HFF-Myc (cell line): ENCODE measurements at regions not wholly inside any gene's neighbourhood (a gene's known extent, or its start where the extent isn't known, plus 50 kb on each side); places are given as distances from the start of the nearest gene placed in this dataset.

Experiments used
- DNase-seq: peaks from one replicate; pipeline ENCODE4 v3.0.0-alpha.2; 2011; ENCODE audit warnings: low read depth; ENCODE audit errors: extremely low read depth
- H3K4me3 ChIP-seq: replicated peaks from 2 replicates; pipeline ENCODE4 v1.5.1; 2011; ENCODE audit warnings: low read depth, mild to moderate bottlenecking, control low read depth, low read length
- TF ChIP-seq, protein P1 (sequence below): IDR thresholded peaks from 2 replicates; pipeline ENCODE4 v1.5.1; 2012; ENCODE audit warnings: mild to moderate bottlenecking, low read depth, low read length, control low read depth; ENCODE audit errors: missing control alignments

DNA sequence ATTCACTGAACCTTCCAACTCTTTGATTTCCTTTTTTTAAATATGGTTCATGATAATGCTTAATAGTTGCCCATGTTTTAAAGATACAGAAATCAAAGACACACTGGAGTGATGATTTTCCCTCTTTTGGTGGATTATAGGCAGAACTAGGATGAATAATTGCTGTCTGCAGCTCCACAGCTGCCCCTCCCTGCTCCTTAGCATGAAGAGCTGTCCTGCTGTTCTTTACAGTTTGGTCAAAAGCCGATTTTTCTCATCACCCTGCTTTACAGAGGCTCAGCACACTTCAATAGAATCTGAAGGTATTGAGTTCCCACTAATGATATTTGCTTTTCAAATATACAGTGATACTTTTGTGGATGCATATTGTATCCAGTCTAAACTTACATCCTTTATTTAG is 202.6 kb downstream of the AASDHPPT start:
- TF ChIP-seq, protein P1, sequence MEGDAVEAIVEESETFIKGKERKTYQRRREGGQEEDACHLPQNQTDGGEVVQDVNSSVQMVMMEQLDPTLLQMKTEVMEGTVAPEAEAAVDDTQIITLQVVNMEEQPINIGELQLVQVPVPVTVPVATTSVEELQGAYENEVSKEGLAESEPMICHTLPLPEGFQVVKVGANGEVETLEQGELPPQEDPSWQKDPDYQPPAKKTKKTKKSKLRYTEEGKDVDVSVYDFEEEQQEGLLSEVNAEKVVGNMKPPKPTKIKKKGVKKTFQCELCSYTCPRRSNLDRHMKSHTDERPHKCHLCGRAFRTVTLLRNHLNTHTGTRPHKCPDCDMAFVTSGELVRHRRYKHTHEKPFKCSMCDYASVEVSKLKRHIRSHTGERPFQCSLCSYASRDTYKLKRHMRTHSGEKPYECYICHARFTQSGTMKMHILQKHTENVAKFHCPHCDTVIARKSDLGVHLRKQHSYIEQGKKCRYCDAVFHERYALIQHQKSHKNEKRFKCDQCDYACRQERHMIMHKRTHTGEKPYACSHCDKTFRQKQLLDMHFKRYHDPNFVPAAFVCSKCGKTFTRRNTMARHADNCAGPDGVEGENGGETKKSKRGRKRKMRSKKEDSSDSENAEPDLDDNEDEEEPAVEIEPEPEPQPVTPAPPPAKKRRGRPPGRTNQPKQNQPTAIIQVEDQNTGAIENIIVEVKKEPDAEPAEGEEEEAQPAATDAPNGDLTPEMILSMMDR, result no peak
- no peak for DNase-seq
- no peak overlapping the region for H3K4me3 ChIP-seq

DNA sequence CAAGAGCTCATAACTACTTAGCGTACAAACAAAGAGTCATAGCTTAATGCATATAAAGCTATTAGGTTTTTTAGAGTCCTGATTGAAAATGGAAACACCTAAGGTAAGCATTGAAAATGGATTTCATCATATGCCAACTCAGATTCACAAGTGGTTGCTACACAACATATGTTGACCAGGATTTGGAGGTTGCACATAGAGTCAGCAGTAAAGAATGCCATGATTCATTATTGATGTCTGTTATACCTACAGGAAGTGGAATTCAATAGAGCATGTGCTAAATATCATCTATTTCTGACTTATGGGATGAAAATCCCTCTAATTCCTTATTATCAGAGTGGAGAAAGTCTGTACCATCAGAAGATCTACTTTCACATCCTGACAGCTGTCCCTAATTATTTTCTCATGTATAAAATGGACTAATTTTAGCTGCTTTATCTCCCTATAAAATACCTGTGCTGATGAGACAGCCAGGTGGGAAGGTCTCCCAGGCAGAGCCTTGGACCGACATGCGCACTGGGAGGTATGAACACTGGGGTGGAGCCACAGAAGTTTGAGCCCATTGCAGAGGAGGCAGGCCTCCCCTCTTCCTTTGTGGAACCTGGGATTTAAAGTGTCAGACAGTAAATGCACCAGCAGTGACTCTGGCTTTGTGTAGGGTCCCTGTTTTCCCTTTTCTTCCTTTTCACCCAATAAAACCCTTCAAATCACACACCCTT is 204.2 kb downstream of the AASDHPPT start:
- DNase-seq, result peak; percentile 78
- TF ChIP-seq, protein P1, result no peak

DNA sequence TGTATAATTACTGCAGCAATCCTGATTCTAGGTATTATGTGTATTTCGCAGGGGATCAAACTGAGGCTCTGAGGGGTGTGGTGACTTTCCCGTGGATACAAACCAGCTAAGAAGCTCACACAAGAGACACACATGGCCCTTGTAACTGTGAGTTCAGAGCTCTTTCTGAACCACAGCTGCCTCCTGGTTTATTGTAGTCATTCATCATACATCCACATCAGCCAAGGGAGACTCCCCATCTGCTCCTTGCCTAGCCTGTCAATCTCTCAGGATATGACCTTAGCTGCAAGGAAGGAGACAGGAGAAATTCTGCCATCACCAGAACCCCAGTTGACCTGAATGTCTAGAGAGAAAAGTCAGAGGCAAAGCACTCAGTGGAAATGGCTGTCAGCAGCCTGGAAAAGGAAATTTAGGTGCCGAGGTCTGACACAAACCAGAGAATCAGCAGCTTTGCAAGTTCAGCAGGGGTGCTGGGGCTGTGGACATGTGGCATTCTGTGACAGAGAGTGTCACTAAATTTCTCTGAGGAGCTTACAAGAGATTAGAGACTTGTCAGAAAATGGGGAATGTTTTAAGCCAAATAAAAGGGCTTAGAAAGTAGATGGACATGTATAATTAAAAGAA is 209.5 kb downstream of the AASDHPPT start:
- TF ChIP-seq, protein P1, result no peak
- no peak for DNase-seq

More for the DNA sequence above, 204.2 kb downstream of the AASDHPPT start:
- no peak overlapping the region for H3K4me3 ChIP-seq

DNA sequence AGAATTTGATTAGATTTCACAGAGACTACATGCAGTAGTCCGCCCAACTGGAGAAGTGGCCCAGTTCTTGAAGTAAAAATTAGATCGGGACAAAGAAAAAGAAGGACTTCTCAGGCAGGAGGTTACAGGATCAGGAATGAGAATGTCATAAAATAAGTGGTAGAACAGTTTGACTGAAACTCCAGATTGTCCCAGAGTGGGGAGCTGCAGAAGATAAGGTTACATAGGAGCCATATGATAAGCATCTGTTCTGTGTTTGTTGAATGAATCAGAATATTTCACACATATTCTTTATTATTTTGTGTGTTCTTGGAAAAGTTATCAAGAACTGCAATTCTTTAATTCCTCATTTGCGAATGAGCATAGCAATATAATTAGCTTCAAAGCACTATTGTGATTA is 210.6 kb downstream of the AASDHPPT start:
- no peak for DNase-seq

More for the DNA sequence above, 209.5 kb downstream of the AASDHPPT start:
- no peak overlapping the region for H3K4me3 ChIP-seq

DNA sequence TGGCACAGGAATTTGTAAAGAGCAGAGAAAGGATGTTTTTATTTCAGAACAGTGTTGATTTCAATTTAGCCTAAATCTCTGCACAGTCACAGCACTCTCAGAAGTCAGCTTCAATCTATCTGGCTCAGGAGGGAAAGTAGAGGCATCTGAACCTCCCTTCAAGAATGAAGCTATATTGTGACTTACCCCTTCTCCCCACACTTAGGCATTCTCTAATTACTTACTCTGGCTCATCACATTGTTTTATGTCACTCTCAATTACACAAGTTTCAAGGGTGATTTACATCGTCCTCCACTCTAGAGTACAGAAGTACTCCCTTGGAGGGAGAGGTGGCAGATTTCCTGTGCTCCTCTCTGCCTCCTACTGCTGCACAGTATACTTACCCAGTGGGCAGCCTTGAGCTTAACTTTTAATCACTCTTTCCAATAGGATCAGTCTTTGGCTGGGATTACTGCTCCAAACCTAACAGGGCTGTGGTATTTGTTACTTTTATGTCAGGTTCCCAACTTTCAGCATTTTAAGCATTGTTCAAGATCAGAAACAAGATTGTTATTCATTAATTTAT is 211.4 kb downstream of the AASDHPPT start:
- H3K4me3 ChIP-seq, result no peak overlapping the region
- no peak for DNase-seq
- TF ChIP-seq, protein P1, result no peak

More for the DNA sequence above, 210.6 kb downstream of the AASDHPPT start:
- H3K4me3 ChIP-seq, result no peak overlapping the region
- TF ChIP-seq, protein P1, result no peak

DNA sequence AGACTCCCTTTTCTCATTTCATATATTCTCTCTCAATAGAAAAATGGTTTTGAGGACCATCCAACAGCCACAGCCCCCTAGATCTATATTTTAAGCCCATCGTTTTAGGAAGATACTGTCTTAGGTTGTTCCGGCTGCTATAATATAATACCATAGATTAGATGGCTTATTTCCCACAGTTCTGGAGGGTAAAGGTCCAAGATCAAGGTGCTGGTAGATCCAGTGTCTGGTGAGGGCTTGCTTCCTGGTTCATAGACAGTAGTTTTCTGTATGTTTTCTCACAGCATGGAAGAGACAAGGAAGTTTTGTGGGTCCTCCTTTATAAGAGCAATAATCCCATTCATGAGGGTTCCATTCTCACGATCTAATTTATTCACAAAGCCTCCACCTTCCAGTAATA is 215.1 kb downstream of the AASDHPPT start:
- TF ChIP-seq, protein P1, result no peak
- no peak overlapping the region for H3K4me3 ChIP-seq
- DNase-seq, result no peak
